ENCODE measurements at regions not wholly inside any gene's neighbourhood (a gene's known extent, or its start where the extent isn't known, plus 50 kb on each side); places are given as distances from the start of the nearest gene placed in this dataset.

DNA sequence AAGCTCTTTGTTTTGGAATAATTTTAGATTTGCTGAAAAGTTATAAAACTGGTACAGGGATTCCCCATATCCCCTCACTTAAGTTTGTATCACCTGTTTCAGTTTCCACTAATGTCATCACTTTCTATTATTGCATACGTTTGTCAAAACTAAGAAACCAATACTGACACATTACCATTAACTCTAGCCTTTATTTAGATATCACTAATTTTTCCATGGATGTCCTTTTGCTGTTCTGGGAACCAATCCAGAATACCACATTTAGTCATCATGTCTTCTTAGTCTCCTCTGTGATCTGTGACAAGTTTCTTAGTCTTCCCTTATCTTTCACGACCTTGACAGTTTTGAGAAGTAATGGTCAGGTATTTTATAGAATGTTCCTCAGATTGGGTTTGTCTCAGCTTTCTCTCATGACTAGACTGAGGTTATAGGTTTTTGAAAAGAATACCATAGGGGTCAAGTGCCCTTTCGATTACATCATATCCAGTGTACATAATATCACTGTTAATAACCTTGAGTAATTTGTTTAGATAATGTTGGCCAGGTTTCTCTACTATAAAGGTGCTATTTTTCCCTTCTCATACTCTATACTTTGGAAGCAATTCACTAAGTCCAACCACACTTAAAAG, 51.9 kb upstream of the NMUR2 start:
- FAIRE-seq (no peak), DNase-seq (ENCODE audit: low read depth in 1 of 2, low spot score in 2 of 2) (no peak)
- no peak overlapping the region for H2BK12ac ChIP-seq (ENCODE audit: low read depth, low read length)
- H4K91ac ChIP-seq (replicated peaks; ENCODE audit: insufficient read length, low read length): no peak overlapping the region
- H3K27ac ChIP-seq (ENCODE audit: low read depth, low read length): no peak overlapping the region
- H3K23ac ChIP-seq (ENCODE audit: insufficient read length): no peak overlapping the region
- H3K14ac ChIP-seq (ENCODE audit: insufficient read length): no peak overlapping the region
- no peak overlapping the region for H3K9ac ChIP-seq (replicated peaks in 1 of 4; ENCODE audit: extremely low read depth in 1 of 4, low read depth in 3 of 4, low read length in 3 of 4)
- H2BK20ac ChIP-seq (ENCODE audit: low read length): no peak overlapping the region
- H3K79me2 ChIP-seq (ENCODE audit: control insufficient read depth in 1 of 2, insufficient read depth in 2 of 2, low read length in 2 of 2): no peaks in the 10 kb centered on the region
- H3K56ac ChIP-seq (replicated peaks; ENCODE audit: insufficient read length, low read depth, low read length): no peak overlapping the region
- POLR2A ChIA-PET (ENCODE audit: partially characterized antibody): no interaction called here
- H2BK5ac ChIP-seq (ENCODE audit: low read depth, low read length): no peak overlapping the region
- no peak overlapping the region for H4K5ac ChIP-seq (ENCODE audit: insufficient read length, low read depth, low read length)
- WGBS, 2 experiments (ENCODE audit: extremely low coverage in 1 of 2, insufficient coverage in 1 of 2, insufficient read length in 1 of 2, insufficient replicate concordance in 2 of 2, low coverage in 1 of 2, low lambda C conversion rate in 2 of 2, missing lambda C conversion rate in 1 of 2): 95% methylated on average over 3 of the region's 3 CpGs; no CpG with 5 or more reads in 1 of the 2 experiments
- H2AK5ac ChIP-seq (ENCODE audit: low read depth, low read length): no peak overlapping the region
- H2BK120ac ChIP-seq (replicated peaks; ENCODE audit: low read depth, low read length): no peak overlapping the region
- no peaks in the 10 kb centered on the region for H3K79me1 ChIP-seq (ENCODE audit: low read depth, low read length)
- no peaks in the 10 kb centered on the region for H3K9me3 ChIP-seq (ENCODE audit: insufficient read depth in 2 of 2, low read depth in 1 of 2, low read length in 1 of 2)
- H2BK15ac ChIP-seq (ENCODE audit: low read length): no peak overlapping the region
- H3K4me2 ChIP-seq (ENCODE audit: insufficient read depth in 1 of 2, low read depth in 2 of 2, low read length in 2 of 2): no peak overlapping the region
- no peaks in the 10 kb centered on the region for H3K4me1 ChIP-seq (replicated peaks in 1 of 4; ENCODE audit: control insufficient read depth in 3 of 4, insufficient read depth in 4 of 4, low read length in 3 of 4)
- no peaks in the 10 kb centered on the region for H4K20me1 ChIP-seq (replicated peaks in 1 of 2; ENCODE audit: control insufficient read depth in 1 of 2, insufficient read depth in 2 of 2, low read length in 2 of 2)
- CTCF ChIA-PET (ENCODE audit: partially characterized antibody): interaction anchor here (2.0 to 2.8 kb wide), 2 partner anchors 8 to 10 kb away, joined by 7 to 15 read pairs; no protein-coding TSS in a partner anchor
- H3K18ac ChIP-seq (ENCODE audit: extremely low read depth, low read length): no peak overlapping the region
- H3K23me2 ChIP-seq (ENCODE audit: low read depth, low read length): no peaks in the 10 kb centered on the region
- H2AFZ ChIP-seq (ENCODE audit: low read length): no peak overlapping the region
- H3K36me3 ChIP-seq (ENCODE audit: control insufficient read depth in 2 of 4, insufficient read depth in 4 of 4, low read length in 3 of 4): no peaks in the 10 kb centered on the region
- H3K4me3 ChIP-seq (ENCODE audit: extremely low read depth in 1 of 4, insufficient read depth in 2 of 4, low read depth in 3 of 4, low read length in 4 of 4): no peak overlapping the region
- H3K27me3 ChIP-seq (replicated peaks in 1 of 4; ENCODE audit: control insufficient read depth in 3 of 4, extremely low read depth in 1 of 4, insufficient read depth in 3 of 4, low read length in 3 of 4): no peaks in the 10 kb centered on the region; a peak in 1 of 7 replicates
- no peak overlapping the region for H4K8ac ChIP-seq (ENCODE audit: extremely low read depth, insufficient read depth, low read length)
- H3K4ac ChIP-seq (replicated peaks; ENCODE audit: insufficient read length, low read depth, low read length): no peak overlapping the region
- TF ChIP-seq EP300 (IDR thresholded peaks at IDR 0.05; ENCODE audit: borderline replicate concordance in 1 of 2, low read depth in 2 of 2, low read length in 2 of 2) (no peak), KDM1A (IDR thresholded peaks at IDR 0.05; ENCODE audit: borderline replicate concordance, low read length) (no peak), SP2 (IDR thresholded peaks at IDR 0.05; ENCODE audit: low read length) (no peak), TBP (IDR thresholded peaks at IDR 0.05; ENCODE audit: low read depth, low read length) (no peak), GTF2F1 (IDR thresholded peaks at IDR 0.05; ENCODE audit: borderline replicate concordance, low read depth, low read length) (no peak), EGR1 (IDR thresholded peaks at IDR 0.05; ENCODE audit: borderline replicate concordance, low read depth, low read length) (no peak), BRCA1 (IDR thresholded peaks at IDR 0.05; ENCODE audit: low read depth, low read length) (no peak), KDM5A (IDR thresholded peaks at IDR 0.05; ENCODE audit: low read length) (no peak), SIN3A (conservative IDR thresholded peaks at IDR 0.05 in 1 of 2, IDR thresholded peaks at IDR 0.05 in 1 of 2; ENCODE audit: low read depth in 1 of 2, low read length in 2 of 2) (no peak), TAF1 (IDR thresholded peaks at IDR 0.05; ENCODE audit: low read depth, low read length) (no peak), KDM4A (IDR thresholded peaks at IDR 0.05; ENCODE audit: low read depth, low read length, severe bottlenecking) (no peak), EZH2 (IDR thresholded peaks at IDR 0.05; ENCODE audit: low read depth, low read length, severe bottlenecking) (no peak), RFX5 (IDR thresholded peaks at IDR 0.05; ENCODE audit: borderline replicate concordance, low read depth, low read length) (no peak), NRF1 (IDR thresholded peaks at IDR 0.05; ENCODE audit: low read depth, low read length) (no peak)
